HCT116 (cell line): ENCODE measurements at regions not wholly inside any gene's neighbourhood (a gene's known extent, or its start where the extent isn't known, plus 50 kb on each side); places are given as distances from the start of the nearest gene placed in this dataset.

Source experiments
- ATAC-seq: fragments of 200-7000 bp; cut with Tn5 transposase; 2 replicates; pipeline ENCODE4 v1.9.1; 2020; ENCODE audit warnings: mild to moderate bottlenecking, moderate library complexity
- BruUV-seq: library from RNA; stranded (reverse); fragments of 400-500 nt; replicated peaks from 2 replicates; lab custom pipeline; 2021; lab: Mats Ljungman, UMichigan
- CTCF ChIA-PET: fragments of 300-600 bp; sonication (Branson Sonifier 250); formaldehyde crosslinking; loops from one replicate; lab custom pipeline; 2021; ENCODE audit warnings: antibody characterized with exemption; lab: Charles Lee
- POLR2A ChIA-PET: fragments of 300-600, 350-600 bp; sonication (Branson Sonifier 250); formaldehyde crosslinking; loops from one replicate; lab custom pipeline; 2021; ENCODE audit warnings: antibody characterized with exemption; lab: Charles Lee
- RAD21 ChIA-PET, 2 experiments: fragments of 300-600 bp; sonication (Branson Sonifier 250); formaldehyde crosslinking; loops; one replicate each; lab custom pipeline; 2023; ENCODE audit warnings: low total read pairs in 2 of 2; ENCODE audit not compliant: uncharacterized antibody in 2 of 2, unreplicated experiment in 2 of 2, low non-redundant PET in 1 of 2; lab: Charles Lee
- DNase-seq: peaks from one replicate; pipeline ENCODE4 v3.0.0-alpha.2; 2010; ENCODE audit warnings: low read depth, low spot score
- H2AFZ ChIP-seq: fragments of 200-600 bp; shearing (Covaris generic), sonication (generic); 2 replicates; pipeline ENCODE4 v1.6.1; 2017; ENCODE audit warnings: low read depth, mixed run types, mixed read lengths, antibody characterized with exemption, low read length; ENCODE audit not compliant: poor library complexity, severe bottlenecking
- H3K27ac ChIP-seq: 2 replicates; pipeline ENCODE4 v1.5.1; 2012; ENCODE audit warnings: low read depth, low read length
- H3K27me3 ChIP-seq: fragments of 200-600 bp; sonication (generic); 2 replicates; pipeline ENCODE4 v1.6.1; 2016; ENCODE audit warnings: mixed run types, low read length, mixed read lengths; ENCODE audit not compliant: insufficient read depth
- H3K36me3 ChIP-seq, 2 experiments: fragments of 200-500 bp in 1 of 2; fragments of 200-600 bp in 1 of 2; sonication (Bioruptor generic) in 1 of 2; sonication (generic) in 1 of 2; 2 replicates each; pipeline versions ENCODE4 v1.5.1 to v1.6.1; 2014 to 2016; ENCODE audit warnings: low read length in 2 of 2, inconsistent platforms in 1 of 2, mixed read lengths in 1 of 2, mixed run types in 1 of 2; ENCODE audit not compliant: insufficient read depth in 2 of 2, control insufficient read depth in 1 of 2
- H3K4me1 ChIP-seq, 2 experiments: fragments of 200-600 bp in 1 of 2; sonication (generic) in 1 of 2; 2 replicates each; pipeline versions ENCODE4 v1.5.1 to v1.6.1; 2012 to 2017; ENCODE audit warnings: low read length in 2 of 2, inconsistent platforms in 1 of 2, mild to moderate bottlenecking in 1 of 2, mixed read lengths in 1 of 2, mixed run types in 1 of 2, moderate library complexity in 1 of 2; ENCODE audit not compliant: insufficient read depth in 2 of 2, control insufficient read depth in 1 of 2
- H3K4me2 ChIP-seq: fragments of 200-600 bp; sonication (generic); 2 replicates; pipeline ENCODE4 v1.6.1; 2017; ENCODE audit warnings: mixed run types, low read length, mixed read lengths
- H3K4me3 ChIP-seq, 2 experiments: fragments of 200-600 bp in 1 of 2; sonication (generic) in 1 of 2; replicated peaks in 1 of 2; 2 replicates each; pipeline ENCODE4 v1.5.1; 2011 to 2016; ENCODE audit warnings: low read length in 2 of 2, control low read depth in 1 of 2, low read depth in 1 of 2, mild to moderate bottlenecking in 1 of 2, mixed read lengths in 1 of 2, mixed run types in 1 of 2
- H3K79me2 ChIP-seq: fragments of 200-600 bp; sonication (generic); 2 replicates; pipeline ENCODE4 v1.6.1; 2017; ENCODE audit warnings: mild to moderate bottlenecking, mixed run types, low read length, moderate library complexity, mixed read lengths; ENCODE audit not compliant: insufficient read depth
- H3K9ac ChIP-seq: fragments of 200-600 bp; sonication (generic); 2 replicates; pipeline ENCODE4 v1.6.1; 2016; ENCODE audit warnings: low read length, mixed read lengths
- H3K9me2 ChIP-seq: fragments of 200-600 bp; sonication (generic), shearing (Covaris generic); 2 replicates; pipeline ENCODE4 v1.6.1; 2017; ENCODE audit warnings: mixed run types, mild to moderate bottlenecking, moderate library complexity; ENCODE audit not compliant: insufficient read depth
- H3K9me3 ChIP-seq, 2 experiments: fragments of 200-500 bp in 1 of 2; fragments of 200-600 bp in 1 of 2; sonication (Bioruptor generic) in 1 of 2; sonication (generic) in 1 of 2; 2 replicates each; pipeline ENCODE4 v1.6.1; 2014 to 2017; ENCODE audit warnings: low read length in 2 of 2, mixed read lengths in 2 of 2, inconsistent platforms in 1 of 2, low read depth in 1 of 2, mild to moderate bottlenecking in 1 of 2, mixed run types in 1 of 2, moderate library complexity in 1 of 2; ENCODE audit not compliant: control insufficient read depth in 1 of 2, insufficient read depth in 1 of 2
- H4K20me1 ChIP-seq: fragments of 200-600 bp; sonication (generic), shearing (Covaris generic); 2 replicates; pipeline ENCODE4 v1.6.1; 2017; ENCODE audit warnings: mixed run types, mild to moderate bottlenecking, moderate library complexity; ENCODE audit not compliant: insufficient read depth
- ATF3 ChIP-seq: IDR thresholded peaks from 2 replicates; pipeline ENCODE4 v1.6.1; 2012
- CBX3 ChIP-seq: IDR thresholded peaks from 2 replicates; pipeline ENCODE4 v1.6.1; 2012; ENCODE audit warnings: low read depth
- EZH2phosphoT487 ChIP-seq: fragments of 200-600 bp; IDR thresholded peaks from 2 replicates; pipeline ENCODE4 v1.6.1; 2018; ENCODE audit warnings: antibody characterized with exemption, borderline replicate concordance
- FOSL1 ChIP-seq: IDR thresholded peaks from 2 replicates; pipeline ENCODE4 v1.6.1; 2012; ENCODE audit warnings: low read depth
- JUND ChIP-seq: IDR thresholded peaks from 2 replicates; pipeline ENCODE4 v1.6.1; 2012
- POLR2AphosphoS5 ChIP-seq: IDR thresholded peaks from 2 replicates; pipeline ENCODE4 v1.6.1; 2011; ENCODE audit warnings: mild to moderate bottlenecking, low read depth, low read length, moderate library complexity
- REST ChIP-seq: IDR thresholded peaks from 2 replicates; pipeline ENCODE4 v1.6.1; 2012; ENCODE audit warnings: low read depth
- YY1 ChIP-seq: IDR thresholded peaks from 2 replicates; pipeline ENCODE4 v1.6.1; 2011; ENCODE audit warnings: low read length, low read depth, moderate library complexity, mild to moderate bottlenecking; ENCODE audit not compliant: insufficient replicate concordance; ENCODE audit errors: extremely low read depth
- ZBTB33 ChIP-seq: IDR thresholded peaks from 2 replicates; pipeline ENCODE4 v1.6.1; 2011; ENCODE audit warnings: mild to moderate bottlenecking, low read length, moderate library complexity; ENCODE audit not compliant: insufficient replicate concordance; ENCODE audit errors: extremely low read depth
- ZNF274 ChIP-seq: fragments of 200-500 bp; sonication (Bioruptor generic); IDR thresholded peaks from 2 replicates; pipeline ENCODE4 v1.6.1; 2014; ENCODE audit warnings: mild to moderate bottlenecking, low read depth, low read length, inconsistent platforms
- intact Hi-C: fragments of 100-400 bp; cut with micrococcal nuclease; formaldehyde crosslinking; loops from 2 replicates; pipeline ENCODE4 v1.10.0; 2022

GRCh38 chr14:83133981-83134645, 1600.5 kb upstream of the SEL1L start:
- no peaks in the 10 kb centered on the region for H3K27me3 ChIP-seq
- no peaks in the 10 kb centered on the region for H3K79me2 ChIP-seq
- H3K4me1 ChIP-seq, result no peaks in the 10 kb centered on the region
- BruUV-seq, result no TSS peak
- no peak overlapping the region for H3K4me3 ChIP-seq
- no peak for ATAC-seq
- no peaks in the 10 kb centered on the region for H3K36me3 ChIP-seq
- CTCF ChIA-PET, result no interaction called here
- no peak for DNase-seq
- RAD21 ChIA-PET, result no interaction called here
- no peaks in the 10 kb centered on the region for H4K20me1 ChIP-seq
- intact Hi-C loops, result no loop called here
- H3K27ac ChIP-seq, result no peak overlapping the region
- H2AFZ ChIP-seq, result no peak overlapping the region
- no peaks in the 10 kb centered on the region for H3K9me2 ChIP-seq
- H3K4me2 ChIP-seq, result no peak overlapping the region
- no peak overlapping the region for H3K9ac ChIP-seq
- POLR2A ChIA-PET, result no interaction called here
- TF ChIP-seq FOSL1 (no peak), YY1 (no peak), ATF3 (no peak), ZBTB33 (no peak), ZNF274 (no peak), REST (no peak), EZH2phosphoT487 (no peak), JUND (no peak), CBX3 (no peak), POLR2AphosphoS5 (no peak)
- TF ChIP-seq, all 23 proteins: peak for 0
- H3K9me3 ChIP-seq, result peaks cover 5 to 8% of the 10 kb centered on the region in 2 experiments; a peak in 2 of 4 replicates
